Breast epithelium (tissue), 4 donors: ENCODE measurements at regions not wholly inside any gene's neighbourhood (a gene's known extent, or its start where the extent isn't known, plus 50 kb on each side); places are given as distances from the start of the nearest gene placed in this dataset.
A peak's percentile ranks its signal among the peaks of the same experiment; 100 is the strongest.

ENCODE experiments used
- DNase-seq, 2 donors: peaks; one replicate each; pipeline ENCODE4 v3.0.0-alpha.2; 2019; ENCODE audit warnings: low spot score in 2 of 2
- H3K27ac ChIP-seq, 2 donors: fragments of 200-600 bp; sonication (generic) in 1 of 2; one replicate each; pipeline ENCODE4 v1.5.1; 2016 to 2019; ENCODE audit warnings: mild to moderate bottlenecking in 1 of 2
- H3K27me3 ChIP-seq, 2 donors: fragments of 200-600 bp; sonication (generic) in 1 of 2; one replicate each; pipeline versions ENCODE4 v1.5.1 to v1.6.0; 2017 to 2019; ENCODE audit warnings: control low read depth in 1 of 2, mild to moderate bottlenecking in 1 of 2
- H3K36me3 ChIP-seq: fragments of 200-600 bp; one replicate; pipeline ENCODE4 v1.5.1; 2019
- H3K4me1 ChIP-seq, 2 donors: fragments of 200-600 bp; sonication (generic); one replicate each; pipeline ENCODE4 v1.5.1; 2016 to 2019; ENCODE audit warnings: control low read depth in 1 of 2
- H3K4me3 ChIP-seq, 3 donors: fragments of 200-600 bp; sonication (generic); 1 replicate in 2 of 3; 2 replicates in 1 of 3; pipeline ENCODE4 v1.5.1; 2016 to 2019; ENCODE audit warnings: mild to moderate bottlenecking in 3 of 3, moderate library complexity in 2 of 3
- H3K9me3 ChIP-seq, 2 donors: fragments of 200-600 bp; sonication (generic) in 1 of 2; one replicate each; pipeline ENCODE4 v1.5.1; 2016 to 2019; ENCODE audit warnings: control low read depth in 1 of 2
- CTCF ChIP-seq, 3 donors: fragments of 450-650 bp; IDR thresholded peaks; one replicate each; pipeline ENCODE4 v1.5.1; 2016 to 2017; ENCODE audit warnings: antibody characterized with exemption in 3 of 3, mild to moderate bottlenecking in 3 of 3, moderate library complexity in 3 of 3
- POLR2A ChIP-seq: fragments of 450-650 bp; IDR thresholded peaks from one replicate; pipeline ENCODE4 v1.6.1; 2016; ENCODE audit warnings: antibody characterized with exemption, mild to moderate bottlenecking, moderate library complexity
- POLR2AphosphoS5 ChIP-seq, 3 donors: sonication (generic); formaldehyde crosslinking; IDR thresholded peaks; one replicate each; pipeline ENCODE4 v1.6.1; 2017; ENCODE audit warnings: antibody characterized with exemption in 3 of 3
- intact Hi-C: fragments of 100-400 bp; cut with DNase I; formaldehyde crosslinking; loops from one replicate; pipeline ENCODE4 v1.15.1; 2023; ENCODE audit warnings: low total_unique reads

- Histone ChIP-seq H3K27ac (no peak overlapping the region), H3K9me3 (no peaks in the 10 kb centered on the region), H3K4me3 (no peak overlapping the region), H3K36me3 (no peaks in the 10 kb centered on the region), H3K4me1 (no peaks in the 10 kb centered on the region), H3K27me3 (no peaks in the 10 kb centered on the region)
- intact Hi-C loops, result no loop called here
- no peak for DNase-seq
- TF ChIP-seq POLR2A, result no peak
- TF ChIP-seq POLR2AphosphoS5 (IDR thresholded peaks at IDR 0.05), result no peak
- TF ChIP-seq CTCF (IDR thresholded peaks at IDR 0.05), result no peak
Observed at GRCh38 chr3:137938876-137939275, 71.1 kb upstream of the CLDN18 start.

DNA sequence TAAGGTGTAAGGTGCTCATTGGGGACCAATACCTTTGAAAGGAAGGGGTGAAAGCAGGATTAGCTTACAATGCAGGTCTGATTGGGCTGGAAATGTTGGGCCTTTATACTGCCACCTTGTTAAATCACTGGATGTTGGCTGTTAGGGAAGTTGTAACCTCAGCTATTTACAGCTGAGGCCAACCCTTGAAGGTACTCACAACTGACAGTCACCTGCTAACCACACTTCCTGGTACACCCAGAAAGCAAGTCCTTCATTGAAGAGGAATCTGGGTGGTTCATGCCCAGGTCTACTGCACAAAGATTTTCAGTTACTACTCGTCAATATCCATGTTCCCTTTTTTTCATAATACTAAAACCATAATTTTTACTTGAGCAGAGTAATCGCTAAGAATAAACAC is 65.4 kb upstream of the CLDN18 start:
- no peaks in the 10 kb centered on the region for H3K9me3 ChIP-seq
- no peak for DNase-seq
- intact Hi-C loops, result loop anchor here (10.0 kb wide), 1 partner anchor 560 kb away; no protein-coding TSS in a partner anchor

GRCh38 chr3:137946356-137946973 is 63.5 kb upstream of the CLDN18 start:
- Histone ChIP-seq H3K9me3 (no peaks in the 10 kb centered on the region), H3K4me1 (no peaks in the 10 kb centered on the region), H3K27ac (no peak overlapping the region), H3K4me3 (no peak overlapping the region), H3K36me3 (no peaks in the 10 kb centered on the region), H3K27me3 (no peaks in the 10 kb centered on the region)
- no peak for DNase-seq
- intact Hi-C loops, result loop anchor here (10.0 kb wide), 1 partner anchor 562 kb away; no protein-coding TSS in a partner anchor
- TF ChIP-seq POLR2A, result no peak
- TF ChIP-seq CTCF (IDR thresholded peaks at IDR 0.05), result peak in 2 of 3 donors; percentile 19 to 47

More for the DNA sequence above, 65.4 kb upstream of the CLDN18 start:
- no peak for TF ChIP-seq CTCF (IDR thresholded peaks at IDR 0.05)
- no peak for TF ChIP-seq POLR2AphosphoS5 (IDR thresholded peaks at IDR 0.05)
- Histone ChIP-seq H3K27me3 (no peaks in the 10 kb centered on the region), H3K36me3 (no peaks in the 10 kb centered on the region), H3K4me1 (no peaks in the 10 kb centered on the region), H3K4me3 (no peak overlapping the region), H3K27ac (no peak overlapping the region)

DNA sequence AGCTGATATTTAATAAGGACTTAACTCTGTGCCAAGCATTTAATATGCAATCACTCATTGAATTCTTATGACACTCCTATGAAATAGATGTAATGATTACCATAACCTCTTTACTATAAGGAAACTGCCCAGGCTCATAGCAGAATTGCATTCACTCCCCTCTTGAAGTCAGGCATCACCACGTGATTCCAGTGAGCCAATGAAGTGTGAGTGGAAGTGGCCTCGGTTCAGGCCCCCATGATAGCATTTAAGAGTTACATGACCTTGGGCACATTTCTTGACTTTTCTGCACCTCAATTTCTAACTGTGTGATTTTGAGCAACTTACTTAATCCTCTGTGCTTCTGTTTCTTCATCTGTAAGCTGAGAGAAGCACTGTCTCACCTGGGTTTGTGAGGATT is 62.8 kb upstream of the CLDN18 start:
- H3K9me3 ChIP-seq, result no peaks in the 10 kb centered on the region
- DNase-seq, result no peak
- TF ChIP-seq POLR2AphosphoS5 (IDR thresholded peaks at IDR 0.05) (no peak), POLR2A (no peak), CTCF (IDR thresholded peaks at IDR 0.05) (no peak)
- no peaks in the 10 kb centered on the region for H3K36me3 ChIP-seq
- no peaks in the 10 kb centered on the region for H3K4me1 ChIP-seq
- intact Hi-C loops, result loop anchor here (10.0 kb wide), 1 partner anchor 562 kb away; no protein-coding TSS in a partner anchor
- no peaks in the 10 kb centered on the region for H3K27me3 ChIP-seq
- no peak overlapping the region for H3K27ac ChIP-seq
- H3K4me3 ChIP-seq, result no peak overlapping the region

- intact Hi-C loops, result loop anchor here (10.0 kb wide), 1 partner anchor 564 kb away; no protein-coding TSS in a partner anchor
Observed at GRCh38 chr3:137948400-137949072, 61.4 kb upstream of the CLDN18 start.

More at GRCh38 chr3:137948400-137949072, 61.4 kb upstream of the CLDN18 start:
- no peaks in the 10 kb centered on the region for H3K4me1 ChIP-seq
- H3K4me3 ChIP-seq, result no peak overlapping the region
- H3K27me3 ChIP-seq, result no peaks in the 10 kb centered on the region
- TF ChIP-seq CTCF (IDR thresholded peaks at IDR 0.05) (no peak), POLR2A (no peak), POLR2AphosphoS5 (IDR thresholded peaks at IDR 0.05) (no peak)
- no peak for DNase-seq
- no peak overlapping the region for H3K27ac ChIP-seq
- no peaks in the 10 kb centered on the region for H3K9me3 ChIP-seq
- no peaks in the 10 kb centered on the region for H3K36me3 ChIP-seq
